Endothelial cell of umbilical vein (primary cell): ENCODE measurements at regions not wholly inside any gene's neighbourhood (a gene's known extent, or its start where the extent isn't known, plus 50 kb on each side); places are given as distances from the start of the nearest gene placed in this dataset.

Source experiments
- BruUV-seq: library from RNA; stranded (reverse); fragments of 400-500 nt; replicated peaks from 2 replicates; lab custom pipeline; 2021; lab: Mats Ljungman, UMichigan
- CTCF ChIA-PET: fragments of 300-600, 350-600 bp; sonication (Branson Sonifier 250); formaldehyde crosslinking; loops from one replicate; lab custom pipeline; 2021; ENCODE audit warnings: antibody characterized with exemption, inconsistent platforms; lab: Charles Lee
- POLR2A ChIA-PET: fragments of 300-600, 350-600 bp; sonication (Branson Sonifier 250); formaldehyde crosslinking; loops from one replicate; lab custom pipeline; 2021; ENCODE audit warnings: antibody characterized with exemption, inconsistent platforms; lab: Charles Lee
- DNase-seq: peaks from one replicate; pipeline ENCODE4 v3.0.0-alpha.2; 2011; ENCODE audit warnings: low read depth, low spot score
- FAIRE-seq: peaks from 2 replicates; lab custom pipeline; 2011; peaks lifted over from hg19 to GRCh38; lab: Jason Lieb, UNC
- H2AFZ ChIP-seq: 2 replicates; pipeline ENCODE4 v1.6.0; 2012; ENCODE audit warnings: low read depth, low read length, control low read depth, inconsistent platforms
- H3K27ac ChIP-seq: 2 replicates; pipeline ENCODE4 v1.5.1; 2011; ENCODE audit warnings: low read depth, mild to moderate bottlenecking, control low read depth, low read length, moderate library complexity; ENCODE audit not compliant: insufficient read depth
- H3K27me3 ChIP-seq, 2 experiments: 2 replicates each; pipeline versions ENCODE4 v1.6.0 to v1.6.1; 2011; ENCODE audit warnings: low read length in 2 of 2, mixed read lengths in 1 of 2; ENCODE audit not compliant: control insufficient read depth in 2 of 2, insufficient read depth in 2 of 2
- H3K36me3 ChIP-seq, 2 experiments: 2 replicates in 1 of 2; 3 replicates in 1 of 2; pipeline ENCODE4 v1.5.1; 2011; ENCODE audit warnings: low read length in 2 of 2, mild to moderate bottlenecking in 1 of 2, moderate library complexity in 1 of 2; ENCODE audit not compliant: control insufficient read depth in 2 of 2, insufficient read depth in 2 of 2; ENCODE audit errors: extremely low read depth in 1 of 2
- H3K4me1 ChIP-seq: 3 replicates; pipeline ENCODE4 v1.5.1; 2011; ENCODE audit warnings: mild to moderate bottlenecking, low read length; ENCODE audit not compliant: control insufficient read depth, insufficient read depth; ENCODE audit errors: extremely low read depth
- H3K4me2 ChIP-seq: 2 replicates; pipeline ENCODE4 v1.6.1; 2011; ENCODE audit warnings: low read length, control low read depth, mixed read lengths; ENCODE audit not compliant: insufficient read depth
- H3K4me3 ChIP-seq, 3 experiments: fragments of 200-600 bp in 1 of 3; sonication (generic), shearing (Covaris generic) in 1 of 3; replicated peaks in 1 of 3; 2 replicates each; pipeline ENCODE4 v1.5.1; 2011 to 2016; ENCODE audit warnings: control low read depth in 3 of 3, low read length in 3 of 3, mild to moderate bottlenecking in 2 of 3, inconsistent platforms in 1 of 3, low read depth in 1 of 3, moderate library complexity in 1 of 3; ENCODE audit not compliant: insufficient read depth in 1 of 3
- H3K79me2 ChIP-seq: 2 replicates; pipeline ENCODE4 v1.6.0; 2012; ENCODE audit warnings: low read length, inconsistent platforms; ENCODE audit not compliant: control insufficient read depth, insufficient read depth
- H3K9ac ChIP-seq: replicated peaks from 2 replicates; pipeline ENCODE3; 2011; ENCODE audit warnings: low read length, control low read depth; ENCODE audit not compliant: insufficient read depth; ENCODE audit errors: extremely low read depth
- H3K9me1 ChIP-seq: replicated peaks from 3 replicates; pipeline ENCODE4 v1.6.0; 2011; ENCODE audit warnings: mild to moderate bottlenecking, low read length; ENCODE audit not compliant: control insufficient read depth, insufficient read depth; ENCODE audit errors: extremely low read depth
- H3K9me3 ChIP-seq: replicated peaks from 2 replicates; pipeline ENCODE4 v1.5.1; 2012; ENCODE audit warnings: low read length, inconsistent platforms; ENCODE audit not compliant: control insufficient read depth, insufficient read depth
- H4K20me1 ChIP-seq: replicated peaks from 2 replicates; pipeline ENCODE3; 2011; ENCODE audit warnings: mild to moderate bottlenecking, low read length; ENCODE audit not compliant: control insufficient read depth, insufficient read depth; ENCODE audit errors: extremely low read depth
- CTCF ChIP-seq, 2 donors: IDR thresholded peaks; 1 replicate in 1 of 2; 2 replicates in 1 of 2; pipeline ENCODE4 v1.5.1; 2011; ENCODE audit warnings: low read length in 2 of 2, mild to moderate bottlenecking in 2 of 2, moderate library complexity in 2 of 2, control low read depth in 1 of 2, inconsistent platforms in 1 of 2, low read depth in 1 of 2; ENCODE audit not compliant: insufficient read depth in 1 of 2; ENCODE audit errors: extremely low read depth in 1 of 2
- EZH2 ChIP-seq: IDR thresholded peaks from 2 replicates; pipeline ENCODE4 v1.6.1; 2012; ENCODE audit warnings: borderline replicate concordance, low read depth, mild to moderate bottlenecking, moderate library complexity, low read length, inconsistent platforms; ENCODE audit not compliant: severe bottlenecking
- FOS ChIP-seq: IDR thresholded peaks from 2 replicates; pipeline ENCODE4 v1.6.1; 2011; ENCODE audit warnings: mild to moderate bottlenecking, low read length, moderate library complexity, borderline replicate concordance; ENCODE audit not compliant: insufficient read depth
- GATA2 ChIP-seq: IDR thresholded peaks from 2 replicates; pipeline ENCODE4 v1.7.0; 2011; ENCODE audit warnings: low read depth, mild to moderate bottlenecking, moderate library complexity, mixed read lengths, low read length; ENCODE audit not compliant: insufficient read length, insufficient read depth
- JUN ChIP-seq: IDR thresholded peaks from 2 replicates; pipeline ENCODE4 v1.6.1; 2011; ENCODE audit warnings: borderline replicate concordance, low read depth; ENCODE audit not compliant: insufficient read length, insufficient read depth
- MYC ChIP-seq: IDR thresholded peaks from one replicate; pipeline ENCODE4 v1.6.1; 2011; ENCODE audit warnings: mild to moderate bottlenecking, low read depth, low read length
- POLR2A ChIP-seq: IDR thresholded peaks from 2 replicates; pipeline ENCODE4 v1.6.1; 2012; ENCODE audit warnings: low read depth, mild to moderate bottlenecking, control low read depth, low read length
- POLR2AphosphoS5 ChIP-seq: IDR thresholded peaks from 2 replicates; pipeline ENCODE4 v1.6.1; 2012; ENCODE audit warnings: low read depth, mild to moderate bottlenecking, control low read depth, low read length, moderate library complexity; ENCODE audit not compliant: insufficient read depth
- dilution Hi-C: fragments of 300-500 bp; cut with MboI; formaldehyde crosslinking; loops from one replicate; pipeline ENCODE4 v1.15.0; 2019; ENCODE audit warnings: low sequenced_read_pairs; ENCODE audit not compliant: extremely low pct_ligation_motif_present
- intact Hi-C: fragments of 100-400 bp; cut with micrococcal nuclease; formaldehyde crosslinking; loops from one replicate; pipeline ENCODE4 v1.10.0; 2022
- TF ChIP-seq, protein P1 (sequence below): IDR thresholded peaks from 2 replicates; pipeline ENCODE4 v1.6.1; 2011; ENCODE audit not compliant: insufficient read depth, insufficient read length

- CTCF ChIA-PET: no interaction called here
- intact Hi-C loops: no loop called here
- DNase-seq: no peak
- TF ChIP-seq MYC: no peak
- TF ChIP-seq, protein P1, sequence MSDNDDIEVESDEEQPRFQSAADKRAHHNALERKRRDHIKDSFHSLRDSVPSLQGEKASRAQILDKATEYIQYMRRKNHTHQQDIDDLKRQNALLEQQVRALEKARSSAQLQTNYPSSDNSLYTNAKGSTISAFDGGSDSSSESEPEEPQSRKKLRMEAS: no peak
- TF ChIP-seq POLR2A: no peak
- no peak for TF ChIP-seq JUN
- no peak for TF ChIP-seq POLR2AphosphoS5
- TF ChIP-seq CTCF (IDR thresholded peaks at IDR 0.05; ENCODE audit: extremely low read depth in 1 of 2, insufficient read depth in 1 of 2, low read depth in 1 of 2, low read length in 2 of 2): no peak
- TF ChIP-seq EZH2: no peak
- no peak for TF ChIP-seq GATA2
- TF ChIP-seq FOS: no peak
- dilution Hi-C loops: no loop called here
- no TSS peak for BruUV-seq
- Histone ChIP-seq H3K4me3 (no peak overlapping the region), H3K79me2 (no peaks in the 10 kb centered on the region), H3K9me3 (no peaks in the 10 kb centered on the region), H3K36me3 (no peaks in the 10 kb centered on the region), H3K27ac (no peak overlapping the region), H3K4me2 (no peak overlapping the region), H3K4me1 (peaks cover 9% of the 10 kb centered on the region), H2AFZ (no peak overlapping the region), H4K20me1 (no peaks in the 10 kb centered on the region), H3K9me1 (no peaks in the 10 kb centered on the region), H3K27me3 (peaks cover 0 to 5% of the 10 kb centered on the region in 2 experiments), H3K9ac (no peak overlapping the region)
- POLR2A ChIA-PET: no interaction called here
- FAIRE-seq: no peak
Observed at GRCh38 chr5:133756756-133757155, 144.4 kb upstream of the FSTL4 start.
